Smooth muscle cell (in vitro differentiated cells): ENCODE measurements at regions not wholly inside any gene's neighbourhood (a gene's known extent, or its start where the extent isn't known, plus 50 kb on each side); places are given as distances from the start of the nearest gene placed in this dataset.

ENCODE experiments used
- DNase-seq: peaks from one replicate; lab custom pipeline; 2025; ENCODE audit not compliant: unreplicated experiment; lab: John Stamatoyannopoulos, UW
- H2AFZ ChIP-seq: fragments of 200-600 bp; sonication (generic); 2 replicates; pipeline ENCODE4 v1.6.0; 2016; ENCODE audit warnings: antibody characterized with exemption, low read depth, mild to moderate bottlenecking
- H3F3A ChIP-seq: fragments of 200-600 bp; sonication (generic); 2 replicates; pipeline ENCODE4 v1.6.0; 2017; ENCODE audit warnings: antibody characterized with exemption, low read depth
- H3K27ac ChIP-seq: fragments of 200-600 bp; sonication (generic); 2 replicates; pipeline ENCODE4 v1.5.1; 2016; ENCODE audit warnings: low read depth, mild to moderate bottlenecking
- H3K27me3 ChIP-seq: fragments of 200-600 bp; sonication (generic); 2 replicates; pipeline ENCODE4 v1.6.1; 2016; ENCODE audit warnings: low read depth, mild to moderate bottlenecking
- H3K36me3 ChIP-seq: fragments of 200-600 bp; sonication (generic); 2 replicates; pipeline ENCODE4 v1.5.1; 2016; ENCODE audit warnings: low read depth
- H3K4me1 ChIP-seq: fragments of 200-600 bp; sonication (generic); 2 replicates; pipeline ENCODE4 v1.5.1; 2016; ENCODE audit warnings: low read depth
- H3K4me2 ChIP-seq: fragments of 200-600 bp; sonication (generic); 2 replicates; pipeline ENCODE4 v1.6.0; 2016; ENCODE audit warnings: mild to moderate bottlenecking
- H3K4me3 ChIP-seq: fragments of 200-600 bp; sonication (generic); 2 replicates; pipeline ENCODE4 v1.5.1; 2016; ENCODE audit warnings: mild to moderate bottlenecking
- H3K79me2 ChIP-seq: fragments of 200-600 bp; sonication (generic); 2 replicates; pipeline ENCODE4 v1.6.0; 2016; ENCODE audit warnings: low read depth, mild to moderate bottlenecking
- H3K9ac ChIP-seq: fragments of 200-600 bp; sonication (generic); 2 replicates; pipeline ENCODE4 v1.6.0; 2016; ENCODE audit warnings: low read depth
- H3K9me3 ChIP-seq: fragments of 200-600 bp; sonication (generic); replicated peaks from 2 replicates; pipeline ENCODE4 v1.5.1; 2016; ENCODE audit warnings: low read depth
- H4K20me1 ChIP-seq: fragments of 200-600 bp; sonication (generic); 2 replicates; pipeline ENCODE4 v1.6.0; 2016; ENCODE audit warnings: low read depth
- CTCF ChIP-seq: fragments of 200-600 bp; sonication (generic); IDR thresholded peaks from 2 replicates; pipeline ENCODE4 v1.5.1; 2017; ENCODE audit warnings: borderline replicate concordance, mild to moderate bottlenecking, antibody characterized with exemption; ENCODE audit not compliant: insufficient read depth, poor library complexity, severe bottlenecking
- WGBS: methylation state at CpG from one replicate; pipeline ENCODE4 v1.1.7; 2016; ENCODE audit warnings: low lambda C conversion rate; 5-methylcytosine and 5-hydroxymethylcytosine counted together

- Histone ChIP-seq H2AFZ (no peak overlapping the region), H3K4me3 (no peak overlapping the region)
- DNase-seq = no peak
Observed at GRCh38 chr4:34035225-34035624, 2209.1 kb downstream of the ARAP2 start.

GRCh38 chr4:34037280-34037679 lies 2207.0 kb downstream of the ARAP2 start:
- Histone ChIP-seq H3K27me3 (no peaks in the 10 kb centered on the region), H3K4me3 (no peak overlapping the region), H2AFZ (no peak overlapping the region), H3K27ac (no peak overlapping the region), H3K4me1 (no peaks in the 10 kb centered on the region), H4K20me1 (no peaks in the 10 kb centered on the region), H3K79me2 (no peaks in the 10 kb centered on the region), H3K9ac (no peak overlapping the region), H3F3A (no peaks in the 10 kb centered on the region), H3K4me2 (no peak overlapping the region), H3K36me3 (no peaks in the 10 kb centered on the region), H3K9me3 (no peaks in the 10 kb centered on the region)
- 88% methylated on average over 1 of the region's 1 CpG for WGBS
- TF ChIP-seq CTCF = no peak
- no peak for DNase-seq

More at GRCh38 chr4:34035225-34035624, 2209.1 kb downstream of the ARAP2 start:
- 95% methylated on average over 1 of the region's 1 CpG for WGBS
- Histone ChIP-seq H3K4me2 (no peak overlapping the region), H3K27me3 (no peaks in the 10 kb centered on the region), H3K9ac (no peak overlapping the region), H3F3A (no peaks in the 10 kb centered on the region), H3K79me2 (no peaks in the 10 kb centered on the region), H3K36me3 (no peaks in the 10 kb centered on the region), H3K27ac (no peak overlapping the region), H3K4me1 (no peaks in the 10 kb centered on the region), H4K20me1 (no peaks in the 10 kb centered on the region), H3K9me3 (no peaks in the 10 kb centered on the region)
- no peak for TF ChIP-seq CTCF

GRCh38 chr4:34039766-34040165 lies 2204.5 kb downstream of the ARAP2 start:
- no peaks in the 10 kb centered on the region for H4K20me1 ChIP-seq
- H3K27ac ChIP-seq = no peak overlapping the region
- no peaks in the 10 kb centered on the region for H3K4me1 ChIP-seq
- H3K36me3 ChIP-seq = no peaks in the 10 kb centered on the region
- H2AFZ ChIP-seq = no peak overlapping the region
- H3K27me3 ChIP-seq = no peaks in the 10 kb centered on the region
- H3K4me2 ChIP-seq = no peak overlapping the region
- DNase-seq = no peak
- no peaks in the 10 kb centered on the region for H3K79me2 ChIP-seq
- no peaks in the 10 kb centered on the region for H3F3A ChIP-seq
- WGBS = 97% methylated on average over 14 of the region's 14 CpGs
- H3K9ac ChIP-seq = no peak overlapping the region
- H3K4me3 ChIP-seq = no peak overlapping the region
- H3K9me3 ChIP-seq = no peaks in the 10 kb centered on the region
- TF ChIP-seq CTCF = no peak

DNA sequence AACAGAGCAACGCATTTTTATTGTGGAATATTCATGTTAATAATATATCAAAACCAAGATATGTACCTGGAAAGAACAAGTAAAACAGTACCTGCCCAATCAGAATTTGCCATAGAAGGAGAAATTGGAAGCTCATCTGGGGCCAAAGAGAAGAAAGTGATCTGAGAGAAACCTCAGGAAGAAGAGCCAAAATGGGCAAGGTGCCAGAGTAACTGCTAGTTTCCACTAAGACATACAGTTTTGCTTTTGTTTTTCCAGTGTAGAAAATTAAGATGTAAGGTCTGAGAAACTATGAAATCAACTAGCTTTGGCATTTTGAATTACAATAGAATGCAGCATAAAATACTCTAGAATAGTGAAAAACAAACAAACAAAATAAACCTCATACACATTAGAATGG lies 2201.2 kb downstream of the ARAP2 start:
- Histone ChIP-seq H3K9ac (no peak overlapping the region), H3K27ac (no peak overlapping the region), H3K27me3 (no peaks in the 10 kb centered on the region), H3K36me3 (no peaks in the 10 kb centered on the region), H2AFZ (no peak overlapping the region), H4K20me1 (no peaks in the 10 kb centered on the region), H3K4me1 (no peaks in the 10 kb centered on the region), H3K79me2 (no peaks in the 10 kb centered on the region), H3K4me2 (no peak overlapping the region), H3K9me3 (no peaks in the 10 kb centered on the region), H3K4me3 (no peak overlapping the region), H3F3A (no peaks in the 10 kb centered on the region)
- WGBS = 90% methylated on average over 1 of the region's 1 CpG
- no peak for DNase-seq
- no peak for TF ChIP-seq CTCF
